ENCODE measurements at regions not wholly inside any gene's neighbourhood (a gene's known extent, or its start where the extent isn't known, plus 50 kb on each side); places are given as distances from the start of the nearest gene placed in this dataset.

DNA sequence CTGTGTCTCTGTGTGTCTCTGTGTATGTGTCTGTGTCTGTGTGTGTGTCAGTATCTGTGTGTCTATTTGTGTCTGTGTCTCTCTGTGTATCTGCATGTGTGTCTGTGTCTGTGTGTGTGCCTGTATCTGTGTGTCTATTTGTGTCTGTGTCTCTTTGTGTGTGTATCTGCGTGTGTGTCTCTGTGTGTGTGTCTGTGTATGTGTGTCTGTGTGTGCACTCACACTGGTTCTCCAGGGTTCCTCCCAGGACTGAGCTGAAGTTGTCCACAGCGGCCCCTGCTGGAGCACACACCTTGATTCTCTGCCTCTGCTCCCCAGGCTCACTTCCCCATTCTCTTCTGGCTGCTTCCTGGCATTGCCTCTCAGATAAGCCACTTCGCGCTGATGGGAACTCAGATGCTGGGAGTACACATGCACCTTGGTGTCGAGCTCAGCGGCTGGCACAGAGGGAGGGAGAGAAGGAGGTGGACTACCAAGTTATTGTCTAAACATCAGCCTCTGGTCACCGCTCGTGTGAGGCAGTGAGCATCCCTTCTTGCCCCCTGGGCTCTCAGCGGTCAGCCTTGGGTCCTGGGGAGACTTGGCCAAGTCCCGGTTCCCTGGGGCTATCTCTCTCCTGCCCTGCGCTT is 104.9 kb upstream of the NXT1 start:
- Histone ChIP-seq H3K4me1 (peaks cover 0 to 22% of the 10 kb centered on the region in 2 donors), H3K27ac (no peak overlapping the region), H3K9me3 (no peaks in the 10 kb centered on the region), H3K27me3 (peaks cover 0 to 5% of the 10 kb centered on the region in 2 donors), H3K36me3 (no peaks in the 10 kb centered on the region), H3K4me3 (no peak overlapping the region)
- intact Hi-C loops (cut with DNase I), result no loop called here
- DNase-seq, result peak in 3 of 4 donors; percentile 65 to 88 (median 76)
- peak; percentile 90 for ATAC-seq
- TF ChIP-seq CTCF (IDR thresholded peaks at IDR 0.05), result peak; percentile 27 to 58

DNA sequence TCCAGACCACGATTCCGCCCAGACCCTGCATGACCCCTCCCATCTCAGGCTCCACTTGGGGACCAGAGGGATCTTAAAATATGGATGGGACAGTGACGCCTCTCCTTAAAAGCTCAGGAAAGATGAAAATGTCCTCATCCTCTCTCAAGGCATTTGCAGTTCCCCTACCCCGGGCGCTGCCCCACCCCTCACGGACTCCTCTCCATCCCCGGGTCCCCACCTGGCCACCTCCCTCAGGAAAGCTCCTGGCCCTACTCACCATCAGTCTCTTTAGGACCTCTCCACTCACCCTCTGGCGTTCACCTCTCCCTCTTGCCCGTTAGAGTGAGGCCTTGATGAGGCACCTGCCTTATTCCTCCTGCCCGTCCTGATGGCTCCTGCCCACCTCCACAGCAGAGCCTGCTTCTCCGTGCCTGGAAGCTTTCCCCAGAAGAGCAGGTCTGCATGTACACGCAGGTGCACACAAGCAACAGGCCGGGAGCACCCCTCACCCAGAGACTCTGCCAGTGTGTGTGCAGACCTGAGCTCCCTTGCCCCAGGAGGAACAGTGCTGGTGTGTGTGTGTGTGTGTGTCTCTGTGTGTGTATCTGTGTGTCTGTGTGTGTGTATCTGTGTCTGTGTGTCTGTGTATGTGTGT is 105.6 kb upstream of the NXT1 start:
- DNase-seq, result no peak

GRCh38 chr20:23244156-23244915 is 106.3 kb upstream of the NXT1 start:
- TF ChIP-seq CTCF (IDR thresholded peaks at IDR 0.05), result no peak
- Histone ChIP-seq H3K4me3 (no peak overlapping the region), H3K27ac (no peak overlapping the region), H3K4me1 (peaks cover 0 to 22% of the 10 kb centered on the region in 2 donors), H3K9me3 (peaks cover 0 to 1% of the 10 kb centered on the region in 2 donors), H3K27me3 (peaks cover 0 to 5% of the 10 kb centered on the region in 2 donors), H3K36me3 (no peaks in the 10 kb centered on the region)
- ATAC-seq (no peak), DNase-seq (no peak)
- intact Hi-C loops (cut with DNase I), result no loop called here

More for the DNA sequence above, 105.6 kb upstream of the NXT1 start:
- H3K9me3 ChIP-seq, result no peaks in the 10 kb centered on the region
- no peak overlapping the region for H3K4me3 ChIP-seq
- no peak for ATAC-seq
- H3K36me3 ChIP-seq, result no peaks in the 10 kb centered on the region
- intact Hi-C loops (cut with DNase I), result no loop called here
- peaks cover 0 to 22% of the 10 kb centered on the region in 2 donors for H3K4me1 ChIP-seq
- no peak for TF ChIP-seq CTCF (IDR thresholded peaks at IDR 0.05)
- no peak overlapping the region for H3K27ac ChIP-seq
- H3K27me3 ChIP-seq, result peaks cover 0 to 5% of the 10 kb centered on the region in 2 donors

DNA sequence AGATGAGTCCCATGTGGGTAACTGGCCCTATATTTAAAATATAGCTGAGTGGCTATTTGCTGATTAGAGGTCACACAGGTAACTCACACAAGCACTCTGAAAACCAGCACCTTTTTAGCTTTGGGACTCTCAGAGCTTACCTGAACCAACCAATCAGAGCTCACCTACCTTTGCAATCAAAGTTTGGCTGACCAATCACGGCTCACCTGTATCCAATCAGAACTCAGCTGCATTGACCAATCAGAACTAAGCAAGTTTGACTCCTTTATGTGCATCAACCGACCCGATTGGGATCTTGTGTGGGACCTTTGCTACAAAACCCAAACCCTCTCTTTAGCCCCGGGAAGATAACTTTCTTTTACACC is 106.8 kb upstream of the NXT1 start:
- peaks cover 0 to 22% of the 10 kb centered on the region in 2 donors for H3K4me1 ChIP-seq
- H3K4me3 ChIP-seq, result no peak overlapping the region
- ATAC-seq (no peak), DNase-seq (no peak)
- H3K9me3 ChIP-seq, result peaks cover 0 to 3% of the 10 kb centered on the region in 2 donors
- intact Hi-C loops (cut with DNase I), result no loop called here
- no peak overlapping the region for H3K27ac ChIP-seq
- peaks cover 0 to 5% of the 10 kb centered on the region in 2 donors for H3K27me3 ChIP-seq
- no peaks in the 10 kb centered on the region for H3K36me3 ChIP-seq
- no peak for TF ChIP-seq CTCF (IDR thresholded peaks at IDR 0.05)
